ENCODE measurements at regions not wholly inside any gene's neighbourhood (a gene's known extent, or its start where the extent isn't known, plus 50 kb on each side); places are given as distances from the start of the nearest gene placed in this dataset.

DNA sequence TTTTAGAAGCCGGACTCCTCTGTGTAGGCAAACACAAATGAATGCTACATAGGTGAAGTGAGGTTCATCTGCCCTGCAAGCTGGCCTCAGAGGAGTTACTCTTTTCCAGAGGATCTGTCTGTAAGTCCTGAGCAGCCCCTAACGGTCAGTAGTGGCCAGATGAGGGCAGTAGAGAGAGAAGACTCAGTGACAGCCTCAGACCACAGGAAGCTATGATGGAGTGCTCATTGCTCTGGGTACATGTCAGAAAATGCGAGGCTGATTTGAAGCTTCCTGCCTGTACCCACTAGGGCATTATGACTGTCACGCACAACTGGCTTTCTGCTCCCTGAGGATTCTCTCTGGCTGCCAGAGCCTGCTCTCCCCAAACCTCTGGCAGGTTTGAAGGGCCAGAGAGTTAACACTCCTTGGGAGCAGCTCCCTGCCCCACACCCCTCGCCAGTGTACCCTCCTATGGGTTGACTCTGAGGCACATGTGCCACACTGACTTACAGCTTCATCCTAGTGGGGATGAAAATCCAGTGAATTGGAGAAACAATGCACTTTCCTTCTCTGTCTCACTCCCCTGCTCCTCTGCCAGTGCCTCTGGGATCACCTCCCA lies 141.5 kb downstream of the GABRG2 start:
- H3K4me1 ChIP-seq (ENCODE audit: control insufficient read depth, extremely low read depth, insufficient read depth, low read length) = no peaks in the 10 kb centered on the region
- no peak overlapping the region for H2AFZ ChIP-seq (ENCODE audit: low read length)
- TF ChIP-seq CTCF (conservative IDR thresholded peaks at IDR 0.05 in 1 of 2, IDR thresholded peaks at IDR 0.05 in 1 of 2; ENCODE audit: low read depth in 1 of 2, low read length in 2 of 2) (no peak), EZH2 (IDR thresholded peaks at IDR 0.05; ENCODE audit: low read length, missing control alignments) (no peak)
- no peak overlapping the region for H3K27ac ChIP-seq (ENCODE audit: insufficient read depth, low read length)
- no peak for DNase-seq (ENCODE audit: low read depth in 2 of 2)
- no peaks in the 10 kb centered on the region for H3K9me3 ChIP-seq (ENCODE audit: control insufficient read depth, insufficient read depth, low read depth, low read length)
- no peaks in the 10 kb centered on the region for H3K27me3 ChIP-seq (ENCODE audit: control insufficient read depth, insufficient read depth, low read length)
- no peaks in the 10 kb centered on the region for H3K79me2 ChIP-seq (ENCODE audit: control insufficient read depth, insufficient read depth, low read length)
- no peaks in the 10 kb centered on the region for H4K20me1 ChIP-seq (ENCODE audit: control insufficient read depth, extremely low read depth, insufficient read depth, low read length)
- no peaks in the 10 kb centered on the region for H3K36me3 ChIP-seq (ENCODE audit: control insufficient read depth, insufficient read depth, low read length)
- no peak overlapping the region for H3K9ac ChIP-seq (ENCODE audit: insufficient read depth, low read length)
- H3K4me3 ChIP-seq (replicated peaks in 1 of 4; ENCODE audit: control extremely low read depth in 1 of 4, insufficient read depth in 1 of 4, low read depth in 3 of 4, low read length in 4 of 4) = no peak overlapping the region
- no peak overlapping the region for H3K4me2 ChIP-seq (ENCODE audit: extremely low read depth, insufficient read depth, low read length)

DNA sequence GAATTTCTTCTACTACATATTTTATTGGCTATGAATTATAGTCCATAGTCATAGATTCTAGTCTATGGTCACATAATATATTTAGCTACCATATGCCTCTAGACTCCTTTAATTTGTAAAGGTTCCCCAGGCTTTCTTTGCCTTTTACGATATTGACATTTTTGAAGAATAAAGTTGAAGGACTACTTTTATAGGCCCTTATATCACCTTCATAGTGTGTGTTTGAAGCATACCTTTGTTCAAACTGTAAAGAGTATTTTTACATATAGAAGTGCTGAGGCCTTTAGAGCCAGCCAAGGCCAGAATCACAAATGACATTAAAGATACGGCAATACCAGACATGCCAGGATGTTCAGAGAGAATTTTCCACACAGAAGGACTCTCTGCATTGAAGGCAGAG lies 147.0 kb downstream of the GABRG2 start:
- Histone ChIP-seq H3K9me3 (ENCODE audit: control insufficient read depth, insufficient read depth, low read depth, low read length) (no peaks in the 10 kb centered on the region), H3K27ac (ENCODE audit: insufficient read depth, low read length) (no peak overlapping the region), H3K4me3 (replicated peaks in 1 of 4; ENCODE audit: control extremely low read depth in 1 of 4, insufficient read depth in 1 of 4, low read depth in 3 of 4, low read length in 4 of 4) (no peak overlapping the region), H3K9ac (ENCODE audit: insufficient read depth, low read length) (no peak overlapping the region), H2AFZ (ENCODE audit: low read length) (no peak overlapping the region), H3K4me1 (ENCODE audit: control insufficient read depth, extremely low read depth, insufficient read depth, low read length) (no peaks in the 10 kb centered on the region), H3K4me2 (ENCODE audit: extremely low read depth, insufficient read depth, low read length) (no peak overlapping the region), H3K79me2 (ENCODE audit: control insufficient read depth, insufficient read depth, low read length) (no peaks in the 10 kb centered on the region), H3K36me3 (ENCODE audit: control insufficient read depth, insufficient read depth, low read length) (no peaks in the 10 kb centered on the region), H4K20me1 (ENCODE audit: control insufficient read depth, extremely low read depth, insufficient read depth, low read length) (no peaks in the 10 kb centered on the region), H3K27me3 (ENCODE audit: control insufficient read depth, insufficient read depth, low read length) (no peaks in the 10 kb centered on the region)
- TF ChIP-seq CTCF (conservative IDR thresholded peaks at IDR 0.05 in 1 of 2, IDR thresholded peaks at IDR 0.05 in 1 of 2; ENCODE audit: low read depth in 1 of 2, low read length in 2 of 2) = no peak
- TF ChIP-seq EZH2 (IDR thresholded peaks at IDR 0.05; ENCODE audit: low read length, missing control alignments) = no peak
- no peak for DNase-seq (ENCODE audit: low read depth in 2 of 2)

DNA sequence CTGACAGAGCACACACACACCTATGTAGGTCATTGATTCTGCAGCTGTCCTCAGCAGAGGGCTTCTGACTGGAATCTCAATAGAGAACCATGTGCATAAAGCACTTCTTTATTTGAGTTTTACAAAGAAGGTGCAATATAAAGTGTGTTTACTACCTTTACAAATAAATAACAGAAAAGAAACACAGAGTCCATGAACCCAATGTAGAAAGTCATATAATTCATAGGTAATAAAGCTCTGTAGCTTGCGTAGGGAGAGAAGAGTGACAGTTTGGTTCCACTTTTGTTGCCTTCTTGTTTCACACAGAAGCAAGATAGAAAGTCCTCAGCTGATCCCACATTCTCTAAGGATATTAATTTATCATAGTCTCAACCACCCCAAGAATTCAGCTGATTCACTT lies 149.5 kb downstream of the GABRG2 start:
- no peaks in the 10 kb centered on the region for H3K79me2 ChIP-seq (ENCODE audit: control insufficient read depth, insufficient read depth, low read length)
- no peaks in the 10 kb centered on the region for H3K9me3 ChIP-seq (ENCODE audit: control insufficient read depth, insufficient read depth, low read depth, low read length)
- TF ChIP-seq CTCF (conservative IDR thresholded peaks at IDR 0.05 in 1 of 2, IDR thresholded peaks at IDR 0.05 in 1 of 2; ENCODE audit: low read depth in 1 of 2, low read length in 2 of 2) (no peak), EZH2 (IDR thresholded peaks at IDR 0.05; ENCODE audit: low read length, missing control alignments) (no peak)
- no peak overlapping the region for H3K4me2 ChIP-seq (ENCODE audit: extremely low read depth, insufficient read depth, low read length)
- H4K20me1 ChIP-seq (ENCODE audit: control insufficient read depth, extremely low read depth, insufficient read depth, low read length) = no peaks in the 10 kb centered on the region
- H3K4me3 ChIP-seq (replicated peaks in 1 of 4; ENCODE audit: control extremely low read depth in 1 of 4, insufficient read depth in 1 of 4, low read depth in 3 of 4, low read length in 4 of 4) = no peak overlapping the region
- H3K27me3 ChIP-seq (ENCODE audit: control insufficient read depth, insufficient read depth, low read length) = no peaks in the 10 kb centered on the region
- H2AFZ ChIP-seq (ENCODE audit: low read length) = no peak overlapping the region
- H3K4me1 ChIP-seq (ENCODE audit: control insufficient read depth, extremely low read depth, insufficient read depth, low read length) = no peaks in the 10 kb centered on the region
- H3K9ac ChIP-seq (ENCODE audit: insufficient read depth, low read length) = no peak overlapping the region
- H3K27ac ChIP-seq (ENCODE audit: insufficient read depth, low read length) = no peak overlapping the region
- no peak for DNase-seq (ENCODE audit: low read depth in 2 of 2)
- H3K36me3 ChIP-seq (ENCODE audit: control insufficient read depth, insufficient read depth, low read length) = no peaks in the 10 kb centered on the region
